Endodermal cell (in vitro differentiated cells): ENCODE measurements at regions not wholly inside any gene's neighbourhood (a gene's known extent, or its start where the extent isn't known, plus 50 kb on each side); places are given as distances from the start of the nearest gene placed in this dataset.

Experiments
- DNase-seq: peaks from one replicate; pipeline ENCODE4 v3.0.0-alpha.2; 2017
- H3K27ac ChIP-seq: 2 replicates; pipeline ENCODE4 v1.5.1; 2013; ENCODE audit warnings: mild to moderate bottlenecking, low read depth, low read length, moderate library complexity
- H3K27me3 ChIP-seq: 2 replicates; pipeline ENCODE4 v1.6.1; 2013; ENCODE audit warnings: mild to moderate bottlenecking, low read length, moderate library complexity; ENCODE audit not compliant: insufficient read depth, control insufficient read depth, poor library complexity, severe bottlenecking
- H3K36me3 ChIP-seq: 2 replicates; pipeline ENCODE4 v1.7.0; 2013; ENCODE audit warnings: mild to moderate bottlenecking, low read length, moderate library complexity; ENCODE audit not compliant: control insufficient read depth, insufficient read depth
- H3K4me1 ChIP-seq: one replicate; pipeline ENCODE4 v1.7.0; 2013; ENCODE audit warnings: low read length; ENCODE audit not compliant: control insufficient read depth, insufficient read depth
- H3K4me3 ChIP-seq: 2 replicates; pipeline ENCODE4 v1.5.1; 2013; ENCODE audit warnings: mild to moderate bottlenecking, low read length, moderate library complexity
- H3K9ac ChIP-seq: 2 replicates; pipeline ENCODE4 v1.6.1; 2013; ENCODE audit warnings: mild to moderate bottlenecking, low read length, moderate library complexity; ENCODE audit not compliant: poor library complexity, severe bottlenecking; ENCODE audit errors: extremely low read depth
- H3K9me3 ChIP-seq: 2 replicates; pipeline ENCODE4 v1.6.1; 2013; ENCODE audit warnings: mild to moderate bottlenecking, low read length, moderate library complexity; ENCODE audit not compliant: control insufficient read depth
- H3K27ac Mint-ChIP-seq: 2 replicates; pipeline ENCODE4 v1.8.0; 2020; ENCODE audit warnings: mixed read lengths
- H3K27me3 Mint-ChIP-seq: 2 replicates; pipeline ENCODE4 v1.8.0; 2021; ENCODE audit warnings: mild to moderate bottlenecking, mixed read lengths; ENCODE audit not compliant: insufficient read depth
- H3K36me3 Mint-ChIP-seq: 2 replicates; pipeline ENCODE4 v1.8.0; 2020; ENCODE audit warnings: low read depth, mixed read lengths
- H3K4me1 Mint-ChIP-seq: 2 replicates; pipeline ENCODE4 v1.8.0; 2020; ENCODE audit warnings: mixed read lengths
- H3K4me3 Mint-ChIP-seq: 2 replicates; pipeline ENCODE4 v1.8.0; 2020; ENCODE audit warnings: mild to moderate bottlenecking, moderate library complexity, mixed read lengths
- H3K9me3 Mint-ChIP-seq: 2 replicates; pipeline ENCODE4 v1.8.0; 2020; ENCODE audit warnings: mild to moderate bottlenecking, mixed read lengths
- WGBS, 2 experiments: methylation state at CpG; one replicate each; pipeline versions ENCODE4 v1.1.5 to v1.1.7; 2013; ENCODE audit warnings: missing lambda C conversion rate in 2 of 2, mixed read lengths in 1 of 2; ENCODE audit not compliant: insufficient coverage in 1 of 2, insufficient read length in 1 of 2; 5-methylcytosine and 5-hydroxymethylcytosine counted together
- TF ChIP-seq, protein P1 (sequence below): fragments of 200-600 bp; sonication (generic); conservative IDR thresholded peaks from 2 replicates; pipeline ENCODE4 v1.5.0; 2021; ENCODE audit warnings: antibody characterized with exemption, mild to moderate bottlenecking

DNA sequence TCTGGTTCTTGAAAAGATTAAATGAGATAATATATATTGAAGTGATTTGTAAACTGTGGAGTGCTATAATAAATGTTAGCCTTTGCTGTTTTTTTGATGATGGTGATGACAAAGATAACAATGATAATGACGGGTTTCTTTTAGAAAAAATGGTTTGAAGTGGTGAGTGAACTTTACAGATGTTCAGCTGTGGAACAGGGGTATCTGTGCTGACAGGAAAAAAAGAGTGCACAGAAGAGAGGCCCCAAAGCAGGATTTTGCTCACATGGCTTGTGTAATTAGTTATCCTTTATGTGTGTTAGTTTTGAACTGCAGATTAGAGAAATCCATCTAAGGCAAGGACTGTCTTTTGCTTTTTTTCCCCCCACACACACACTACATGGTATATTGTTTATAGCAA, 119.2 kb downstream of the CYSLTR2 start:
- WGBS, 2 experiments = 93 to 100% methylated on average over 1 of the region's 1 CpG
- Mint-ChIP-seq H3K4me3 (no peak overlapping the region), H3K27me3 (no peaks in the 10 kb centered on the region), H3K4me1 (peaks cover 8% of the 10 kb centered on the region), H3K27ac (no peak overlapping the region), H3K36me3 (no peaks in the 10 kb centered on the region), H3K9me3 (peaks cover 11% of the 10 kb centered on the region)
- Histone ChIP-seq H3K36me3 (no peaks in the 10 kb centered on the region), H3K9ac (no peak overlapping the region), H3K4me1 (no peaks in the 10 kb centered on the region), H3K27ac (no peak overlapping the region), H3K4me3 (no peak overlapping the region), H3K27me3 (no peaks in the 10 kb centered on the region), H3K9me3 (peaks cover 10% of the 10 kb centered on the region)
- TF ChIP-seq, protein P1, sequence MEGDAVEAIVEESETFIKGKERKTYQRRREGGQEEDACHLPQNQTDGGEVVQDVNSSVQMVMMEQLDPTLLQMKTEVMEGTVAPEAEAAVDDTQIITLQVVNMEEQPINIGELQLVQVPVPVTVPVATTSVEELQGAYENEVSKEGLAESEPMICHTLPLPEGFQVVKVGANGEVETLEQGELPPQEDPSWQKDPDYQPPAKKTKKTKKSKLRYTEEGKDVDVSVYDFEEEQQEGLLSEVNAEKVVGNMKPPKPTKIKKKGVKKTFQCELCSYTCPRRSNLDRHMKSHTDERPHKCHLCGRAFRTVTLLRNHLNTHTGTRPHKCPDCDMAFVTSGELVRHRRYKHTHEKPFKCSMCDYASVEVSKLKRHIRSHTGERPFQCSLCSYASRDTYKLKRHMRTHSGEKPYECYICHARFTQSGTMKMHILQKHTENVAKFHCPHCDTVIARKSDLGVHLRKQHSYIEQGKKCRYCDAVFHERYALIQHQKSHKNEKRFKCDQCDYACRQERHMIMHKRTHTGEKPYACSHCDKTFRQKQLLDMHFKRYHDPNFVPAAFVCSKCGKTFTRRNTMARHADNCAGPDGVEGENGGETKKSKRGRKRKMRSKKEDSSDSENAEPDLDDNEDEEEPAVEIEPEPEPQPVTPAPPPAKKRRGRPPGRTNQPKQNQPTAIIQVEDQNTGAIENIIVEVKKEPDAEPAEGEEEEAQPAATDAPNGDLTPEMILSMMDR = no peak
- no peak for DNase-seq

DNA sequence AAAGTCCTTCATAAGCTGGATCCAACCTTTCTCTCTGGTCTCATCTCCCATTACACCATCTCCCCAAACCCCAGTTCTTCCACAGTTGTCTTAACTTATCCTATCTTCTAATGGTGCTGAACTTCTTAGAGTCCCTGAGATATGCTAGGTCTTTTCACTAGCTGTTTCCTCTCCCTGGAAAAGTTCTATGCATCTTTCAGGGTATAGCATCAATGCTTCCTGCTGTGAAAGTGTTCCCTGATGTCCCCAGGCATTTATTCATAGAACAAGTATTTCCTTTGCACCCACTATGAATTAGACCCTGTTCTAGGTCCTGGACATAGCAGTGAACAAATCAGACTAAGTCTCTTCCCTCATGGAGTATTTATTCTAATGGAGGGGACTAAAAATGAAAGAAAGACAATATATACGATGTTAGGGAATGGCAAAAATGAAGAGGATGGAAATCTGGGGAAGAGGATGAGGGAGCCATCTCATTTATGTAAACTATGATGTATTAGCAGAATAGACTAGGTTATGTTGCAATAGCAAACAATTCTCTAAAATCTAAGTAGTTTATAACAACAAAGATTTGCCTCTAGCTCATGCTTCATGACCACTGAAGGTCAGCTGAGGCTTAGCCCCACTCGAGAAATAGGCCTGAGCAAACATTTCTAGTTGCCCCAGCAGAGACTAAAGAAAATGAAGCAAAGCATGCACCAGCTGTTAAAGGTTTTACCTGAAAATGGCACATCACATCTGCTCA, 120.0 kb downstream of the CYSLTR2 start:
- peaks cover 2% of the 10 kb centered on the region for H3K9me3 ChIP-seq
- TF ChIP-seq, protein P1 = no peak
- H3K4me1 ChIP-seq = no peaks in the 10 kb centered on the region
- no peaks in the 10 kb centered on the region for H3K36me3 Mint-ChIP-seq
- H3K27ac Mint-ChIP-seq = no peak overlapping the region
- DNase-seq = no peak
- no peak overlapping the region for H3K9ac ChIP-seq
- peaks cover 8% of the 10 kb centered on the region for H3K4me1 Mint-ChIP-seq
- no peaks in the 10 kb centered on the region for H3K27me3 Mint-ChIP-seq
- peaks cover 4% of the 10 kb centered on the region for H3K9me3 Mint-ChIP-seq
- no peak overlapping the region for H3K4me3 Mint-ChIP-seq
- no peak overlapping the region for H3K4me3 ChIP-seq
- no peaks in the 10 kb centered on the region for H3K27me3 ChIP-seq
- H3K36me3 ChIP-seq = no peaks in the 10 kb centered on the region
- no peak overlapping the region for H3K27ac ChIP-seq
- 92 to 100% methylated on average over 1 to 2 of the region's 2 CpGs for WGBS, 2 experiments

DNA sequence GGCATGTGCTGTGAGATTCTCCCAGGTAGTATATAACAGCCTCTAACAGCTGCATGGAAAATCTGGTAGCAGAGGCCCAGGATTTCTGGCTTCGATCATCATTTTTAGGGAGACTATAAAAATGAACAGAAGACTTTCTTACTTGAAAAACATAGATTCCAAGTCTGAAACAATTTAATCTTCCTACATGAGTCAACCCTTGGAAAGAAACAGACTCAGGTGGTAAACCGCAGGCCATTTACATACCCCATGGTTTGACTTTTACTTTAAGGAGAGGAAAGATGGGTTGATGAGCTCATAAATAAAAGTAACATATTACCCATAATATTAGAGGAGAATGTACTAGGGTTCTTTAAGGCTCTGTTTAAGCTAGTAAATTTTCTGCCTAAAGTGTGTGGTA, 121.6 kb downstream of the CYSLTR2 start:
- peaks cover 8% of the 10 kb centered on the region for H3K9me3 Mint-ChIP-seq
- H3K4me3 ChIP-seq = no peak overlapping the region
- H3K36me3 ChIP-seq = no peaks in the 10 kb centered on the region
- no peaks in the 10 kb centered on the region for H3K27me3 Mint-ChIP-seq
- no peak for DNase-seq
- H3K4me1 Mint-ChIP-seq = peaks cover 8% of the 10 kb centered on the region
- no peak overlapping the region for H3K9ac ChIP-seq
- 94% methylated on average over 2 of the region's 2 CpGs; no CpG with 5 or more reads in 1 of the 2 experiments for WGBS, 2 experiments
- H3K4me3 Mint-ChIP-seq = no peak overlapping the region
- H3K27me3 ChIP-seq = no peaks in the 10 kb centered on the region
- no peaks in the 10 kb centered on the region for H3K36me3 Mint-ChIP-seq
- peaks cover 12% of the 10 kb centered on the region for H3K9me3 ChIP-seq
- H3K4me1 ChIP-seq = no peaks in the 10 kb centered on the region
- H3K27ac ChIP-seq = no peak overlapping the region
- TF ChIP-seq, protein P1 = no peak
- no peak overlapping the region for H3K27ac Mint-ChIP-seq
